ENCODE measurements at regions not wholly inside any gene's neighbourhood (a gene's known extent, or its start where the extent isn't known, plus 50 kb on each side); places are given as distances from the start of the nearest gene placed in this dataset.

GRCh38 chr1:29438991-29439390 lies 202.7 kb downstream of the PTPRU start:
- no peak overlapping the region for H2AFZ ChIP-seq (ENCODE audit: low read length, unreplicated experiment)
- H3K27ac ChIP-seq (ENCODE audit: low read depth, low read length): no peak overlapping the region
- no peaks in the 10 kb centered on the region for H3K36me3 ChIP-seq (ENCODE audit: insufficient read depth, low read length)
- peaks cover 38% of the 10 kb centered on the region for H3K27me3 ChIP-seq (ENCODE audit: insufficient read depth, low read length)
- no peak overlapping the region for H3K4me3 ChIP-seq (ENCODE audit: low read depth, low read length)
- no peaks in the 10 kb centered on the region for H3K79me2 ChIP-seq (ENCODE audit: control insufficient read depth, insufficient read depth, low read length, unreplicated experiment)
- H3K4me1 ChIP-seq (ENCODE audit: control insufficient read depth, insufficient read depth, low read length, unreplicated experiment): no peaks in the 10 kb centered on the region

DNA sequence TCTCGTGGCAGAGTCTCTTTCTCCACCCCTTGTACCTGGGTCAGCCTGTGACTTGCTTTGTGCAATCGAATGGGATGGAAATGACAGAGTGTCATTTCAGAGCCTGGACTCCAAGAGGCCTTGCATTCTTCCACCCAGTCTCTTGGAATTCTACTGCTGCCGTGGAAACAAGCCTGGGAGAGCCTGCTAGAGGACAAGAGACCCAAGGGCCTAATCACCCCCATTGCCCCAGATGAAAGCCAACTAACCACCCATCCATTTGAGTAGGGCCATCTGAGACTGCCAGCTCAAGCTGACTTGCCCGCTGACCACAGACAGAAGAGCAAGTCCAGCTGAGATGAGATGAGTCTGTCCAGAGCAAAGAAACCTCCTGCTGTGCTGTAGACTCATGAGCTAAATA lies 201.6 kb downstream of the PTPRU start:
- Histone ChIP-seq H3K36me3 (ENCODE audit: insufficient read depth, low read length) (no peaks in the 10 kb centered on the region), H3K4me1 (ENCODE audit: control insufficient read depth, insufficient read depth, low read length, unreplicated experiment) (no peaks in the 10 kb centered on the region), H2AFZ (ENCODE audit: low read length, unreplicated experiment) (no peak overlapping the region), H3K4me3 (ENCODE audit: low read depth, low read length) (no peak overlapping the region), H3K79me2 (ENCODE audit: control insufficient read depth, insufficient read depth, low read length, unreplicated experiment) (no peaks in the 10 kb centered on the region), H3K27ac (ENCODE audit: low read depth, low read length) (no peak overlapping the region), H3K27me3 (ENCODE audit: insufficient read depth, low read length) (peaks cover 38% of the 10 kb centered on the region)

DNA sequence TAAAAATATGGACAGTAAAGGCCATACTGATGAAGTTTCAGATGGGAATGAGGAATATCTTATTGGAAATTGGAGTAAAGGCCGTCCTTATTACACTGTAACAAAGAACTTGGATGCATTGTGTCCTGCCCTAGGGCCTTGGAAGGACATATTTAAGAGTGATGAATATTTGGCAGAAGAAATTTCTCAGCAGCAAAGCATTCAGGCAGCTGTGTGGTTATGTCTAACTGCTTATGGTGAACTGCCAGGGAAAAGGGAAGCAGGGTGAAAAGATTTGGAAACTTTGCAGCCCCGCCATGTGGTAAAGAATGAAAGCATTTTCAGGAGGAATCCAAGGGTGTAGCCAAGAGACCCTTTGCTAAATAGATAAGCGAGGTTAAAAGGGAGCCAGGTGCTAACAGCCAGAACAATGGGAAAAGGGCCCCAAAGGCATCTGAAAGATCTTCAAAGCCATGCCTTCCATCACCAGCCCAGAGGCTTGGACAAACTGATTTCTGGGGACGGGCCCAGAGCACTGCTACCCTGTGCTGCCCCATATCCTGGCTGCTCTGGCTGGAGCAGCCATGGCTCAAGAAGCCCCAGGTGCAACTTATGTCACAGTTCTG lies 200.0 kb downstream of the PTPRU start:
- Histone ChIP-seq H3K4me1 (ENCODE audit: control insufficient read depth, insufficient read depth, low read length, unreplicated experiment) (no peaks in the 10 kb centered on the region), H3K27ac (ENCODE audit: low read depth, low read length) (no peak overlapping the region), H2AFZ (ENCODE audit: low read length, unreplicated experiment) (no peak overlapping the region), H3K4me3 (ENCODE audit: low read depth, low read length) (no peak overlapping the region), H3K79me2 (ENCODE audit: control insufficient read depth, insufficient read depth, low read length, unreplicated experiment) (no peaks in the 10 kb centered on the region), H3K27me3 (ENCODE audit: insufficient read depth, low read length) (peaks cover 34% of the 10 kb centered on the region), H3K36me3 (ENCODE audit: insufficient read depth, low read length) (no peaks in the 10 kb centered on the region)

- H3K27me3 ChIP-seq (ENCODE audit: insufficient read depth, low read length): peaks cover 39% of the 10 kb centered on the region
- H3K27ac ChIP-seq (ENCODE audit: low read depth, low read length): no peak overlapping the region
- H3K4me3 ChIP-seq (ENCODE audit: low read depth, low read length): no peak overlapping the region
- H3K79me2 ChIP-seq (ENCODE audit: control insufficient read depth, insufficient read depth, low read length, unreplicated experiment): no peaks in the 10 kb centered on the region
- no peaks in the 10 kb centered on the region for H3K36me3 ChIP-seq (ENCODE audit: insufficient read depth, low read length)
- H3K4me1 ChIP-seq (ENCODE audit: control insufficient read depth, insufficient read depth, low read length, unreplicated experiment): no peaks in the 10 kb centered on the region
- H2AFZ ChIP-seq (ENCODE audit: low read length, unreplicated experiment): no peak overlapping the region
Measured at GRCh38 chr1:29433830-29434229, 197.5 kb downstream of the PTPRU start.

DNA sequence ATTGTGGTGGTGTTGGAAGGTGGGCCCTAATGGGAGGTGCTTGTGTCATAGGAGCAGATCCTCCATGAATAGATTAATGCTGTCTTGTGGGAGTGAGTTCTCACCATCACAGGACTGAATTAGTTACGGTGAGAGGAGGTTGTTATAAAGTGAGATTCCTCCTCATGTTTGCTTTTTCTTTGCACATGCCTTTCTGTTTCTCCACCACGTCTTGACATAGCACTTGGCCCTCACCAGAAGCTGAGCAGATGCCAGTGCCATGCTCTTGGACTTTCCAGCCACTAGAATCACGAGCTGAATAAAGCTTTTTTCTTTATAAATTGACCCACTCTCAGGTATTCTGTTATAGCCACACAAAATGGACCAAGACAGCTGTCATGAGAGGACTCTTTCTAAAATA lies 194.8 kb downstream of the PTPRU start:
- Histone ChIP-seq H3K36me3 (ENCODE audit: insufficient read depth, low read length) (no peaks in the 10 kb centered on the region), H2AFZ (ENCODE audit: low read length, unreplicated experiment) (no peak overlapping the region), H3K27ac (ENCODE audit: low read depth, low read length) (no peak overlapping the region), H3K4me3 (ENCODE audit: low read depth, low read length) (no peak overlapping the region), H3K27me3 (ENCODE audit: insufficient read depth, low read length) (peaks cover 24% of the 10 kb centered on the region), H3K79me2 (ENCODE audit: control insufficient read depth, insufficient read depth, low read length, unreplicated experiment) (no peaks in the 10 kb centered on the region), H3K4me1 (ENCODE audit: control insufficient read depth, insufficient read depth, low read length, unreplicated experiment) (no peaks in the 10 kb centered on the region)

DNA sequence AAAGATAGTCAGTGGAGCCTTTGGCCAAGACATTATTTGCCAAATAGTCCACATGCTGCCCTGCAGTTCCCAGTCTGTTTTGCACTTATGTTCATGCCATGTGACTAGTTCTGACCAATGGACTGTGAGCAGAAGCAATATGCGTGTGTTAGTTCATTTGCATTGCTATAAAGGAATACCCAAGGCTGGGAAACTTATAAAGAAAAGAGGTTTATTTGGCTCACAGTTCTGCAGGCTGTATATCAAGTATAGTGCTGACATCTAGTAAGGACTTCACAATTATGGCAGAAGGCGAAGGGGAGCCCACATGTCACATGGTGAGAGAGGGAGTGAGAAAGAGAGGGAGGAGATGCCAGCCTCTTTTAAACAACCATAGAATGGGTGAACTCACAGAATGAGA lies 193.3 kb downstream of the PTPRU start:
- Histone ChIP-seq H3K36me3 (ENCODE audit: insufficient read depth, low read length) (no peaks in the 10 kb centered on the region), H3K4me1 (ENCODE audit: control insufficient read depth, insufficient read depth, low read length, unreplicated experiment) (no peaks in the 10 kb centered on the region), H3K4me3 (ENCODE audit: low read depth, low read length) (no peak overlapping the region), H3K79me2 (ENCODE audit: control insufficient read depth, insufficient read depth, low read length, unreplicated experiment) (no peaks in the 10 kb centered on the region), H3K27ac (ENCODE audit: low read depth, low read length) (no peak overlapping the region), H2AFZ (ENCODE audit: low read length, unreplicated experiment) (no peak overlapping the region), H3K27me3 (ENCODE audit: insufficient read depth, low read length) (peaks cover 23% of the 10 kb centered on the region)

GRCh38 chr1:29428997-29429396 lies 192.7 kb downstream of the PTPRU start:
- H2AFZ ChIP-seq (ENCODE audit: low read length, unreplicated experiment): no peak overlapping the region
- H3K4me1 ChIP-seq (ENCODE audit: control insufficient read depth, insufficient read depth, low read length, unreplicated experiment): no peaks in the 10 kb centered on the region
- H3K27ac ChIP-seq (ENCODE audit: low read depth, low read length): no peak overlapping the region
- H3K36me3 ChIP-seq (ENCODE audit: insufficient read depth, low read length): no peaks in the 10 kb centered on the region
- no peak overlapping the region for H3K4me3 ChIP-seq (ENCODE audit: low read depth, low read length)
- H3K27me3 ChIP-seq (ENCODE audit: insufficient read depth, low read length): peaks cover 23% of the 10 kb centered on the region
- no peaks in the 10 kb centered on the region for H3K79me2 ChIP-seq (ENCODE audit: control insufficient read depth, insufficient read depth, low read length, unreplicated experiment)

DNA sequence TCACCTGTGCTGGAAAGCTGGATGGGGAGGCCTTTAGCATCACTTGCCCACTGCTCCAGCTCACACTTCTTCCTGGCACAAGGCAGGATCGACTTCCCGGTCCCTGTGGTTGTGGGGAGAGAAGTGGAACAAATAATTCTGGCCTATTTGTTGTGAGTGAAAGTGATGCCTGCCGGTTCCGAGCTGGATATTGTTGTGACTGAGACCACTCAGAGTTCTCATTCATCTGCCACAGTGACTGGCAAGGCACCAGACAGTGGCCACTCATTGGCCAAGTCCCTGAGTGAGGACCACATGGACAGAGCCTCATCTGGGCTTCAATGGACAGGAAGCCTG lies 191.9 kb downstream of the PTPRU start:
- no peaks in the 10 kb centered on the region for H3K36me3 ChIP-seq (ENCODE audit: insufficient read depth, low read length)
- no peak overlapping the region for H3K4me3 ChIP-seq (ENCODE audit: low read depth, low read length)
- no peaks in the 10 kb centered on the region for H3K79me2 ChIP-seq (ENCODE audit: control insufficient read depth, insufficient read depth, low read length, unreplicated experiment)
- H3K4me1 ChIP-seq (ENCODE audit: control insufficient read depth, insufficient read depth, low read length, unreplicated experiment): no peaks in the 10 kb centered on the region
- H3K27me3 ChIP-seq (ENCODE audit: insufficient read depth, low read length): peaks cover 25% of the 10 kb centered on the region
- H3K27ac ChIP-seq (ENCODE audit: low read depth, low read length): no peak overlapping the region
- H2AFZ ChIP-seq (ENCODE audit: low read length, unreplicated experiment): no peak overlapping the region

- no peak overlapping the region for H3K4me3 ChIP-seq (ENCODE audit: low read depth, low read length)
- no peak overlapping the region for H2AFZ ChIP-seq (ENCODE audit: low read length, unreplicated experiment)
- no peak overlapping the region for H3K27ac ChIP-seq (ENCODE audit: low read depth, low read length)
- no peaks in the 10 kb centered on the region for H3K36me3 ChIP-seq (ENCODE audit: insufficient read depth, low read length)
- H3K79me2 ChIP-seq (ENCODE audit: control insufficient read depth, insufficient read depth, low read length, unreplicated experiment): no peaks in the 10 kb centered on the region
- H3K27me3 ChIP-seq (ENCODE audit: insufficient read depth, low read length): peaks cover 30% of the 10 kb centered on the region
- no peaks in the 10 kb centered on the region for H3K4me1 ChIP-seq (ENCODE audit: control insufficient read depth, insufficient read depth, low read length, unreplicated experiment)
Measured at GRCh38 chr1:29427614-29428279, 191.4 kb downstream of the PTPRU start.

GRCh38 chr1:29426701-29427279 lies 190.5 kb downstream of the PTPRU start:
- no peaks in the 10 kb centered on the region for H3K36me3 ChIP-seq (ENCODE audit: insufficient read depth, low read length)
- H3K27me3 ChIP-seq (ENCODE audit: insufficient read depth, low read length): peaks cover 33% of the 10 kb centered on the region
- no peak overlapping the region for H3K27ac ChIP-seq (ENCODE audit: low read depth, low read length)
- no peak overlapping the region for H3K4me3 ChIP-seq (ENCODE audit: low read depth, low read length)
- H3K4me1 ChIP-seq (ENCODE audit: control insufficient read depth, insufficient read depth, low read length, unreplicated experiment): no peaks in the 10 kb centered on the region
- no peak overlapping the region for H2AFZ ChIP-seq (ENCODE audit: low read length, unreplicated experiment)
- no peaks in the 10 kb centered on the region for H3K79me2 ChIP-seq (ENCODE audit: control insufficient read depth, insufficient read depth, low read length, unreplicated experiment)

DNA sequence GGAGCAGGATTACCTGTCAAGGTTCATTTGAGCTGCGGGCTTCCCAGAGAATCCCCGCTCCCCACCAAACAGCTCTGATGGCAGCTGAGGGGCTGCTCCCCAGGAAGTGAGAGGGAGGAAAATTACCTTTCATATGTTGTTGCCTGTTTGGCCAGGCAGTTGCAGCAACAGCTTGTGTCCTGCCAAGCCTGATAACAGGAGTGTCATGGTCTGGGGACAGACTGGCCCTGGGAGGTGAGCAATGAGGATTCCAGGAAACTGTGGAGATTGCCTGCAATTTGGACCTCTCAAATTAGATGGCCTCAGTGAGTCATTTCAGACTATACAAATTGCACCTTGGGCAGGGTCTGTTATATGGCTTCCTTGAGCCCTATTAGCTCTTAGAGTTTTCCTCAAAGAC lies 189.3 kb downstream of the PTPRU start:
- H3K4me3 ChIP-seq (ENCODE audit: low read depth, low read length): no peak overlapping the region
- H3K4me1 ChIP-seq (ENCODE audit: control insufficient read depth, insufficient read depth, low read length, unreplicated experiment): no peaks in the 10 kb centered on the region
- H3K36me3 ChIP-seq (ENCODE audit: insufficient read depth, low read length): no peaks in the 10 kb centered on the region
- H3K79me2 ChIP-seq (ENCODE audit: control insufficient read depth, insufficient read depth, low read length, unreplicated experiment): no peaks in the 10 kb centered on the region
- peaks cover 24% of the 10 kb centered on the region for H3K27me3 ChIP-seq (ENCODE audit: insufficient read depth, low read length)
- no peak overlapping the region for H3K27ac ChIP-seq (ENCODE audit: low read depth, low read length)
- H2AFZ ChIP-seq (ENCODE audit: low read length, unreplicated experiment): no peak overlapping the region

Measured in ACC112 (cell line).